ENCODE measurements at regions not wholly inside any gene's neighbourhood (a gene's known extent, or its start where the extent isn't known, plus 50 kb on each side); places are given as distances from the start of the nearest gene placed in this dataset.

DNA sequence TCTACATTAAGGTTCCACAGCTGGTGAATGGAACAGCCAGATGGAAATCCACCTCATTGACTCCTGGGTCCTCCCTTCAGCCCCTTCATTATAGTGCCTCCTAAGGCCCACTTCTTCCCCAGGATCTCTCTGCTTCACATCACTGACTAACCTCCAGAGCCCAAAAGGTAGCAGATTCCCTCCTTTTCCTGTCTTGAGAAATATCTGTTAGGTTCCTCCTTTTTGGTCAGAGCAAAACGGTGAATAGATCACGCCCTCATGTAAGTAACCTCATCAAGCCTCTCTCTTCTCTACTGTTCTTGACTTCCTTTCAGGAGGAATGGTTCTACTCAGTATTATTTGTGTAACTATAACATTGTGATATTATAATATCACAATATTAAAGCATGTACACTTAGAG, 155.0 kb upstream of the SRD5A2 start:
- Histone ChIP-seq H3K27me3 (ENCODE audit: low read depth, low read length) (no peaks in the 10 kb centered on the region), H3K4me1 (ENCODE audit: control insufficient read depth in 1 of 2, insufficient read depth in 2 of 2, low read length in 2 of 2) (no peaks in the 10 kb centered on the region), H3K4me3 (ENCODE audit: low read depth in 1 of 2, low read length in 2 of 2) (no peak overlapping the region), H3K36me3 (ENCODE audit: control insufficient read depth in 1 of 2, insufficient read depth in 2 of 2, low read length in 2 of 2) (no peaks in the 10 kb centered on the region), H3K27ac (ENCODE audit: low read length) (no peak overlapping the region), H3K9me3 (ENCODE audit: control insufficient read depth in 1 of 2, low read length in 2 of 2) (peaks cover 0 to 4% of the 10 kb centered on the region in 2 donors)

GRCh38 chr2:31729442-31730092, 148.8 kb upstream of the SRD5A2 start:
- Histone ChIP-seq H3K9me3 (ENCODE audit: control insufficient read depth in 1 of 2, low read length in 2 of 2) (no peaks in the 10 kb centered on the region), H3K27me3 (ENCODE audit: low read depth, low read length) (no peaks in the 10 kb centered on the region), H3K36me3 (ENCODE audit: control insufficient read depth in 1 of 2, insufficient read depth in 2 of 2, low read length in 2 of 2) (no peaks in the 10 kb centered on the region), H3K4me1 (ENCODE audit: control insufficient read depth in 1 of 2, insufficient read depth in 2 of 2, low read length in 2 of 2) (no peaks in the 10 kb centered on the region), H3K27ac (ENCODE audit: low read length) (no peak overlapping the region), H3K4me3 (ENCODE audit: low read depth in 1 of 2, low read length in 2 of 2) (no peak overlapping the region)

DNA sequence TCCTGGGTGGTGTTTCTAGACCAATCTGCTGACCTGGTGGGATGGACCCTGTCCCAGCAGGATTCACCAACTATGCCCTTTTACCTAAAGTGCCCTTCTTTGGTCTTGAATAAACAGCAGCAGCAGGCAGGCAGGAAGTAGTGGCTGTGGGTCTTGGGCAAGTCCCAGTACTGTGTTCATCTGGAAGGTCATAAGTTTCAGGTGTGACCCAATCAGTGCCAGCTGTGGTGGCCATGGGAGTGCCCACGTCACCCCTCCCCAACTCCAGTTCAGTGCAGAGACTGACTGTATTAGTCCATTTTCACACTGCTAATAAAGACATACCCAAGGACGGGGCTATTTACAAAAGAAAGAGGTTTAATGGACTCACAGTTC, 148.3 kb upstream of the SRD5A2 start:
- Histone ChIP-seq H3K4me3 (ENCODE audit: low read depth in 1 of 2, low read length in 2 of 2) (no peak overlapping the region), H3K9me3 (ENCODE audit: control insufficient read depth in 1 of 2, low read length in 2 of 2) (no peaks in the 10 kb centered on the region), H3K27ac (ENCODE audit: low read length) (no peak overlapping the region), H3K27me3 (ENCODE audit: low read depth, low read length) (no peaks in the 10 kb centered on the region), H3K36me3 (ENCODE audit: control insufficient read depth in 1 of 2, insufficient read depth in 2 of 2, low read length in 2 of 2) (no peaks in the 10 kb centered on the region), H3K4me1 (ENCODE audit: control insufficient read depth in 1 of 2, insufficient read depth in 2 of 2, low read length in 2 of 2) (no peaks in the 10 kb centered on the region)

DNA sequence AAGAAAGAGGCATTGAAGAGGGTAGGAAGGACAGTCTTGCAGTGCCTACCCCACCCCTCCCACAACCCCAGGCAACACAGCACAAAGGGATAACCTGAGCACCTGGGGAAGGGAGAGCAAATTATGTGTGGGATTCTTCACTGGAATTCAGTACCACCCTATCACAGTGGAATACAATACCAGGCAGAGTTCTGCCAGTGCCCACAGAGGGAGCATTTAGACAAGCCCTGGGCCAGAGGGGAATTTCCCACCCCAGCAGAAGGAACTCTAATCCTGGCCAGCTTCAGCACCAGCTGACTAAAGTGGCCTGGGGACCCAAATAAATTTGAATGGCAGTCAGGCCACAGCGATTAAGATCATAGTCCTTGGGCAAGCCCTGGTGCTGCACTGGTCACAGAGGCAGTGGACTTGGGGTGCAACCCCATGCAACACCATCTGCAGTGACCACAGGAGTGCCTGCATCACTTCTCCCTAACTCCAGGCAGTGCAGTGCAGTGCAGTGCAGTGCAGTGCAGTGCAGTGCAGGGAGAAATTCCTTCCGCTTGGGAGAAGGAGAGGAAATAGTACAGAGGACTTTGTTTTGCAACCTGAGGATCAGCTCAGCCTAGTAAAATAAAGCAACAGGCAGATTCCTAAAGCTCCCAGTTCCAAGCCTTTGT, 147.8 kb upstream of the SRD5A2 start:
- Histone ChIP-seq H3K36me3 (ENCODE audit: control insufficient read depth in 1 of 2, insufficient read depth in 2 of 2, low read length in 2 of 2) (no peaks in the 10 kb centered on the region), H3K9me3 (ENCODE audit: control insufficient read depth in 1 of 2, low read length in 2 of 2) (no peaks in the 10 kb centered on the region), H3K4me3 (ENCODE audit: low read depth in 1 of 2, low read length in 2 of 2) (no peak overlapping the region), H3K4me1 (ENCODE audit: control insufficient read depth in 1 of 2, insufficient read depth in 2 of 2, low read length in 2 of 2) (no peaks in the 10 kb centered on the region), H3K27ac (ENCODE audit: low read length) (no peak overlapping the region), H3K27me3 (ENCODE audit: low read depth, low read length) (no peaks in the 10 kb centered on the region)

GRCh38 chr2:31726457-31726856, 145.7 kb upstream of the SRD5A2 start:
- no peaks in the 10 kb centered on the region for H3K4me1 ChIP-seq (ENCODE audit: control insufficient read depth in 1 of 2, insufficient read depth in 2 of 2, low read length in 2 of 2)
- H3K27ac ChIP-seq (ENCODE audit: low read length) = no peak overlapping the region
- H3K4me3 ChIP-seq (ENCODE audit: low read depth in 1 of 2, low read length in 2 of 2) = no peak overlapping the region

DNA sequence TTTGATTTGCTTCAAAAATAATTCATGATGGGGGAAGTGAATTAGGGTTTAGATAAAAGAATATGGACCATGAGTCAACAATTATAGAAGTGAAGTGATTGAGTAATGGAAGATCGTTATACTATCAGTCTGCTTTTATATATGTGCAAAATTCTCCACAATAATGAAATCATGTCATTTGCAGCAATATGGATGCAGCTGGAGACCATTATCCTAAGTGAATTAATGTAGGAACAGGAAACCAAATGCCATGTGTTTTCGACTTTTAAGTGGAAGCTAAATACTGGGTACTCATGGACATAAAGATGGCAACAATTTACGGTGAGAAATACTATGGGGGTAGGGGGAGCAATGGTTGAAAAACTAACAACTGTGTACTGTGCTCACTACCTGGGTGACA, 144.7 kb upstream of the SRD5A2 start:
- Histone ChIP-seq H3K36me3 (ENCODE audit: control insufficient read depth in 1 of 2, insufficient read depth in 2 of 2, low read length in 2 of 2) (no peaks in the 10 kb centered on the region), H3K4me3 (ENCODE audit: low read depth in 1 of 2, low read length in 2 of 2) (no peak overlapping the region), H3K9me3 (ENCODE audit: control insufficient read depth in 1 of 2, low read length in 2 of 2) (no peaks in the 10 kb centered on the region), H3K27me3 (ENCODE audit: low read depth, low read length) (no peaks in the 10 kb centered on the region), H3K4me1 (ENCODE audit: control insufficient read depth in 1 of 2, insufficient read depth in 2 of 2, low read length in 2 of 2) (no peaks in the 10 kb centered on the region), H3K27ac (ENCODE audit: low read length) (no peak overlapping the region)

More at GRCh38 chr2:31726457-31726856, 145.7 kb upstream of the SRD5A2 start:
- H3K27me3 ChIP-seq (ENCODE audit: low read depth, low read length) = no peaks in the 10 kb centered on the region
- no peaks in the 10 kb centered on the region for H3K36me3 ChIP-seq (ENCODE audit: control insufficient read depth in 1 of 2, insufficient read depth in 2 of 2, low read length in 2 of 2)
- no peaks in the 10 kb centered on the region for H3K9me3 ChIP-seq (ENCODE audit: control insufficient read depth in 1 of 2, low read length in 2 of 2)

DNA sequence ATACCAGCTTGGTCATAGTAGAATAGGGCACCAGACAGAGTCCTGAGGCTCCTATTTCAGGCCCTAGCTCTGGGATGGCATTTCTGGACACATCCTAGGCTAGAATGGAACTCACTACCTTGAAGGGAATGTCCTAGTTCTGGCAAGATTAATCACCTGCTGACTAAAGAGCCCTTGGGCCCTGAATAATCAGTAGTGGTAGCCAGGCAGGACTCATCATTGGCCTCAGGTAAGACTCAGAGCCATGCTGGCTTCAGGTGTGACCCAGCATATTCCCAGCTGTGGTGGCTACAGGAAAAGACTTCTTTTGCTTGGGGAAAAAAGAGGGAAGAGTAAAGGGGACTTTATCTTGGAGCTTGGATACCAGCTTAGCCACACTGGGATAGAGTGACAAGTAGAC, 131.0 kb upstream of the SRD5A2 start:
- Histone ChIP-seq H3K9me3 (ENCODE audit: control insufficient read depth in 1 of 2, low read length in 2 of 2) (no peaks in the 10 kb centered on the region), H3K27ac (ENCODE audit: low read length) (no peak overlapping the region), H3K36me3 (ENCODE audit: control insufficient read depth in 1 of 2, insufficient read depth in 2 of 2, low read length in 2 of 2) (no peaks in the 10 kb centered on the region), H3K4me3 (ENCODE audit: low read depth in 1 of 2, low read length in 2 of 2) (no peak overlapping the region), H3K4me1 (ENCODE audit: control insufficient read depth in 1 of 2, insufficient read depth in 2 of 2, low read length in 2 of 2) (no peaks in the 10 kb centered on the region), H3K27me3 (ENCODE audit: low read depth, low read length) (no peaks in the 10 kb centered on the region)

- Histone ChIP-seq H3K9me3 (ENCODE audit: control insufficient read depth in 1 of 2, low read length in 2 of 2) (no peaks in the 10 kb centered on the region), H3K27me3 (ENCODE audit: low read depth, low read length) (no peaks in the 10 kb centered on the region), H3K4me1 (ENCODE audit: control insufficient read depth in 1 of 2, insufficient read depth in 2 of 2, low read length in 2 of 2) (no peaks in the 10 kb centered on the region), H3K36me3 (ENCODE audit: control insufficient read depth in 1 of 2, insufficient read depth in 2 of 2, low read length in 2 of 2) (no peaks in the 10 kb centered on the region), H3K27ac (ENCODE audit: low read length) (no peak overlapping the region), H3K4me3 (ENCODE audit: low read depth in 1 of 2, low read length in 2 of 2) (no peak overlapping the region)
Observed at GRCh38 chr2:31710121-31710520, 129.4 kb upstream of the SRD5A2 start.

DNA sequence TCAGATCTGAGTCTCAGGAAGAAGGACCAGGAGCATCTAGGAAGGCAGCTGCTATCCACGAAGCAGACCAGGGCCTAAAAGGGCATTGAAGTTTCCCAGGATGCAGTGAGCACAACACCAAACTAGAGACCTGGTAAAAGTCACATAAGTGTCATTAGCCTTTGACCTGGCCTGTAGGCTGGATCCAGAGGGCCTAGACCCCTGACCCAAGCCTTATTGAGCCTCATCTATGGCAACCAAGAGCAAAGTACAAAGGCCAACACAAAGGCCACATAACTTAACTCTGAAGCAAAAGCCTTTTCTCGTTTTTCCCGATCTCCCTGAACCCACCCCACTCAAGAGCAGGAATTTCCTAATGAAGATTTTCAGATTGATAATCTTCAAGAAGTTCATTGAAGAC, 127.3 kb upstream of the SRD5A2 start:
- H3K4me3 ChIP-seq (ENCODE audit: low read depth in 1 of 2, low read length in 2 of 2) = no peak overlapping the region
- no peak overlapping the region for H3K27ac ChIP-seq (ENCODE audit: low read length)

DNA sequence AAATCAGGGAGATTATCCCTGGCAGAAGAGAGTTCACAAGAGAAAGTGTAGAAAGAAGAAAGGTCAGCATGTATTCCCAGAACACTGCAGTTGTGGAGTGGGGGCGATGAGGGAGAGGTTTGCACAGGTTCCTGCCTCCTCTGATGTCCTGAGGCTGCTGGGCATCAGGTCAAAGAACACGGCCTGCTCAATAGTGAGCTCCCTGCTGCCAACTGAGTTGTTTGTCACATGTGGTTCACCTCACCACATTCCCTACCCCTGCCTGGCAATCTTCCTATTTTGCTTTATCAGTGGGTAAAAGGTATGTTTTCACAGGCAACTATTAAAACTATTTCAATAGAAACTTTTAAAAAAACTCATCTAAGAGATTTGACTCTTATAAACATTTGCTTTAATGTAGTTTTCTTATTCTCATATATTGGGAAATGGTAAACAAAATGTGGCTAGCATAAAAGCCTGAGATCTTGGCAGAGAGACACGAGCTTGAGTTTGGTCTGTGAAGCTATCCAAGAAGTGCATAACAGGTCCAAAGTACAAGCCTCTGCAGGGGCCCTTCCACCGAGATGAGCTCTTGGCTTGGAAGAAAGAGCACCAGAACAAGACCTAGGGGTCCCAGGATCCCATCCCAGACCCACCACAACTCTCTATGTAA, 123.9 kb upstream of the SRD5A2 start:
- Histone ChIP-seq H3K27me3 (ENCODE audit: low read depth, low read length) (no peaks in the 10 kb centered on the region), H3K4me3 (ENCODE audit: low read depth in 1 of 2, low read length in 2 of 2) (no peak overlapping the region), H3K9me3 (ENCODE audit: control insufficient read depth in 1 of 2, low read length in 2 of 2) (peaks cover 0 to 1% of the 10 kb centered on the region in 2 donors), H3K27ac (ENCODE audit: low read length) (no peak overlapping the region), H3K36me3 (ENCODE audit: control insufficient read depth in 1 of 2, insufficient read depth in 2 of 2, low read length in 2 of 2) (no peaks in the 10 kb centered on the region), H3K4me1 (ENCODE audit: control insufficient read depth in 1 of 2, insufficient read depth in 2 of 2, low read length in 2 of 2) (no peaks in the 10 kb centered on the region)

More for the DNA sequence above, 127.3 kb upstream of the SRD5A2 start:
- no peaks in the 10 kb centered on the region for H3K36me3 ChIP-seq (ENCODE audit: control insufficient read depth in 1 of 2, insufficient read depth in 2 of 2, low read length in 2 of 2)
- no peaks in the 10 kb centered on the region for H3K4me1 ChIP-seq (ENCODE audit: control insufficient read depth in 1 of 2, insufficient read depth in 2 of 2, low read length in 2 of 2)
- no peaks in the 10 kb centered on the region for H3K9me3 ChIP-seq (ENCODE audit: control insufficient read depth in 1 of 2, low read length in 2 of 2)
- no peaks in the 10 kb centered on the region for H3K27me3 ChIP-seq (ENCODE audit: low read depth, low read length)

DNA sequence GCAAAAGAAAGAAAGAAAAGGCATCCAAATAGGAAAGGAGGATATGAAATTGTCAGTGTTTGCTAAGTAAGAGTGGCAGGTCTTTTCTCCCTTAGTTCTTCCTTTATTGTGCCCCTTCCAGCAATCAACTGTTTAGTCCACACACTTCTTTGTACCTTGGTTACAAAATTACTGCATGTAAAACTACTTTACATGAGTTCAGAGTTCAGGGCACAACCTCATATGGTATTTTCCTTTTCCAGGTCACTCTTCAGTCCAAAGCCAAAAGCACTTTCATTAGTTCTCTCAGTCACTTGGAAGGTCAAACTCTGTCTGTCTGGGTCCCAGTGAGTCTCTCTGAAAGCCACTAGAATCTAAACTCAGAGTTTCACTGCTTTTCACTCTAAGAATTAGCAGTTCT, 122.5 kb upstream of the SRD5A2 start:
- Histone ChIP-seq H3K27ac (ENCODE audit: low read length) (no peak overlapping the region), H3K9me3 (ENCODE audit: control insufficient read depth in 1 of 2, low read length in 2 of 2) (peaks cover 5 to 7% of the 10 kb centered on the region in 2 donors), H3K4me1 (ENCODE audit: control insufficient read depth in 1 of 2, insufficient read depth in 2 of 2, low read length in 2 of 2) (no peaks in the 10 kb centered on the region)

More for the DNA sequence above, 122.5 kb upstream of the SRD5A2 start:
- Histone ChIP-seq H3K27me3 (ENCODE audit: low read depth, low read length) (no peaks in the 10 kb centered on the region), H3K36me3 (ENCODE audit: control insufficient read depth in 1 of 2, insufficient read depth in 2 of 2, low read length in 2 of 2) (no peaks in the 10 kb centered on the region), H3K4me3 (ENCODE audit: low read depth in 1 of 2, low read length in 2 of 2) (no peak overlapping the region)
